Superior temporal gyrus (tissue), 1 donor: ENCODE measurements at regions not wholly inside any gene's neighbourhood (a gene's known extent, or its start where the extent isn't known, plus 50 kb on each side); places are given as distances from the start of the nearest gene placed in this dataset.
"Not testable (repeated sequence)": the region's sequence is repeated elsewhere in the genome, so short reads cannot be mapped to it uniquely, and the experiment has no call there.

Experiments used
- DNase-seq: peaks from one replicate; pipeline ENCODE4 v3.0.0-alpha.2; 2016; ENCODE audit errors: extremely low spot score

DNA sequence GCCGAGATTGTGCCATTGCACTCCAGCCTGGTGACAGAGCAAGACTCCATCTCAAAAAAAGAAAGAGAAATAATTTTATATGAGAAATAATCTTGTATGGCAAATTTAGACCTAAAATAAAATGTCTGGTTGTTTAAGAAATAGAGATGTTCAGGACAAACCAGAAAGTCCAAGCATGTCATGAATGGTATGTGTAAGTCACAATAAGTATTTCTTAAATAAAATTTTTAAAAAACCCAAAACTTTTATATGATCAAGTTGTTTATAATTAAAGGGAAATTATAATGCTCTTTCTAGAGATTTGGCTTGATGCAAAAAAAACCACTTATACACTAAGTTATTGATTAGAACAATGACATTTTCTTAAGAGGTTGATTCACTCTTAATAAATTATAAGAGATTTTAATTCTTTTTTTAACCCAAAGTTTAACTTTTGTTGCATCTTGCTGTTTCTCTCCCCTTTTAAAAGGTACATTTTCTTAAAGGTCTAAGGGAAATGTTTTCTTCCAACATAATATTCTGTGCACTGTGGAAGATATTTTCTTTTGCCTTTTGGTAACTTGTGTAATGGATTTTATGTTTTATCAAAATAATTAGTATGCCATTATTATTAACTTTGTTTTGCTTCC lies 105.7 kb downstream of the RTP4 start:
- no peak for DNase-seq

DNA sequence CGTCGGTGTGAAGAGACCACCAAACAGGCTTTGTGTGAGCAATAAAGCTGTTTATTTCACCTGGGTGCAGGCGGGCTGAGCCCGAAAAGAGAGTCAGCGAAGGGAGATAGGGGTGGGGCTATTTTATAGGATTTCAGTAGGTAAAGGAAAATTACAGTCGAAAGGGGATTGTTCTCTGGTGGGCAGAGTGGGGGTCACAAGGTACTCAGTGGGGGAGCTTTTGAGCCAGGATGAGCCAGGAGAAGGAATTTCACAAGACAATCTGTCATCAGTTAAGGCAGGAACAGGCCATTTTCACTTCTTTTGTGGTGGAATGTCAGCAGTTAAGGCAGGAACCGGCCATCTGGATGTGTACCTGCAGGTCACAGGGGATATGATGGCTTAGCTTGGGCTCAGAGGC lies 98.1 kb downstream of the RTP4 start:
- DNase-seq: not testable (repeated sequence)

DNA sequence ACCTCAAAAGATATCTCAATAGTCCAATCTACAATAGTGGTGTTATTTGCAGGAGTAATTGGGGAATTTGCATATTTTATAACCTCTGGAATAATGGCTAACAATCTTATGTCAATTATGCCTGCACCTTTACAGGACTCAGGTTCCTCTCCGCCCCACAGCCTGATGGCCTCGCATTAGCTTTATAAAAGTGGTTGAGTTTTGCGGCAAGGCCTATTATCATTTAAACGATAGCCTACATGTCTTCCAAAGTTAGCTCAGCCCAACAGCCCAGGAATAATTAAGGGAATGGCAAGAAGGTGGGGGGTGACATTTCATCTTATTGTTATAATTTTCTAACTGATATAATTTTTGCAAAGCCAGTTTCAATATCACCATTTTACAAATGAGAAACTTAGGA lies 97.3 kb downstream of the RTP4 start:
- no peak for DNase-seq

DNA sequence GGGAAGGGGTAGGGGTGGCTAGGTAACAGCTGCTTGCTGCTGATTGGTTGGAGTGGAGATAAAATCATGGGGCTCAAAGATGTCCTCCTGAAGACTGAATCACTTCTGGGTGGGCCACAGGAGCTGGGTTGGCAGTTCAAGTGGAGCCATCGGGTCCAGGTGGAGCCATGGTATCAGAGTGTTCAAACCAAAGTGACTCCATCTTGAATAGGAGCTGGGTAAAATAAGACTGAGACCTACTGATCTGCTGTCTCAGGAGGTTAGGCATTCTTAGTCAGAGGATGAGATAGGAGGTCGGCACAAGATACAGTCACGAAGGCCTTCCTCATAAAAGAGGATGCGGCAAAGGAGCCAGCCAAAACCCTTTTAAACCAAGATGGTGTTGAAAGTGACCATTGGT lies 96.5 kb downstream of the RTP4 start:
- no peak for DNase-seq

DNA sequence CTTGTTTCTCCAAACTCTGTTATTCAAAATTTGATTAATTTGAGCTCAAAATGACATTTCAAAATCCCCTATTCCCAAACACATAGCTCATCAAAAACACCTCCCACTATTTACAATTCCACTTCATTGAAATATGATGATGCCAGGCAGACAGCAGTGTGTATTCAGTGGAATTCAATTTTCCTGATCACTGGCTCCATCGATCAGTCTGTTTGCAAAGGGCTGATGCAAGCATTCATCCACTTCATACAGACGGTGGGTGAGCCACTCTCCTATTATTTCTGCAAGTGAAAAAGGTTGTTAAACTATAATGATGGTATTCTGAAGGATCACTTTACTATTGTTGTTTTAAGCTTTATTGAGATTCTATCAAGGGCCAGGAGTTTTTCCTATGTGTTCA lies 90.7 kb downstream of the RTP4 start:
- no peak for DNase-seq

DNA sequence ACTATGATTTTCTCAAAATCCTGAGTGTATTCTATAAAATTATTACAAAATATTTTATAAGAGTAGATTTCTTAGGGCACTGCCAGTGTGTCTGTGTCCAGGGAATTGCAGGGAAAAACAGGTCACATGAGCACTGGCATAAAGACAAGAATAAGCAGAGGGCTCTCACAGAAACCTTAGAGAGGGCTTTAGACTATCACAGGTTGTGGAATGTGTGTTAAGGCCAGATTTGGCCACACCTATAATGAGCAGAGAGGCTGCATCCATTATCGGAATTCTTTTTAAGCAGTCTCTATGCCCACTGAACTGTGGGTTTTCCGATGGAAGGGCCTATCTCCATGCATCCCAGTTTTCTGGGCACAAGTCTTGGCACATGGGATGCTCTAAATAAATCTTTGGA lies 90.2 kb downstream of the RTP4 start:
- DNase-seq: no peak

DNA sequence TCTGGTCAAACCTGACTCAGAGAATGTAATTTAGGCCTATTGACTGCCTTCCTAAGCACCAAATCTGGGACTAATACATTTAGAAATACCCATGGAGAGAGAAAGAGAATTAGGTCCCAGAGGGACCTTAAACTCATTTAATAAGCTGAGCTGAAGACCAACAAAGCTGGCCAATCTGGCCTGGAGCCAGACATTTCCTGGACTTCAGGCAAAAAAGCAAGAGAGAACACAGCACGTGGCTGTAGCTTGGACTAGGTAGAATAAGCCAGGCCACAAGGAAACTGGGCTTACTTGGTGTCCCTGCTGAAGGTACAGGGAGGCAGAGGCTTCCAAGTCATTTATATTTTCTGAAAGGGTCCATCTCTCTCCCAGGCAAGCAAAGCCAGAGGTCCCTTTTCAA lies 88.1 kb downstream of the RTP4 start:
- peak; percentile 35 for DNase-seq

DNA sequence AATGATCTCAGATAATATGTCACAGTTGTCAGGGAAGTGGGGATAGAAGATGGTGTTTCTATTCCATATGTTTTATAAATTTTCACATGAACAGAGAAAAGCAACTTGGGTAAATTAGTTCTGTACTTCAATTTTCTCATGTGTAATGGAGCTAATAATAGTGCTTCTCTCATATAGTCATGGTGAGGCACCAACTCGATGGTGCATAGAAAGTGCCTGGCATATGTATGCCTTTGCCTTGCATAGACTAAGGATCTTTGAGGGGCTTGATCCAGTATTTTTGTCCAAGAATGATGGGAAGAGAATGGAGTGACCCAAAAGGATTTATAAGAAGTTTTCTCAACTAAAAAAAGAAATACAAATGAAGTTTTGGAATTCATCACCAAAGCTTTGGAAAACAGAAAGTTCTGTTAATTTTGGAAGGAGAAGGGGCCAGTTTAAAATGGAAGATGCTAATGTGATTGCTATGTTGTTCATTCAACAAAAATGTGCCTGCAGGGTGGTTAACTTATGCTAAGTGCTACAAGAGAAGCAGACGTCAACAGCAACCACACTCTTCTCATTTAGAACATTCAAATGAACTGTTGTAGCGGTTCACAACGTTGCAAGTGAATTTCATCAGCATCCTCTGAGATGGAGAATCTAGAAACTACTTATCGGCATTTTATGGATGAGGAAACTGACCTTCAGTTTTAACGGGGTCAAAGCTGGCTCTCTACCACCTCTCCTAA lies 86.1 kb downstream of the RTP4 start:
- no peak for DNase-seq

DNA sequence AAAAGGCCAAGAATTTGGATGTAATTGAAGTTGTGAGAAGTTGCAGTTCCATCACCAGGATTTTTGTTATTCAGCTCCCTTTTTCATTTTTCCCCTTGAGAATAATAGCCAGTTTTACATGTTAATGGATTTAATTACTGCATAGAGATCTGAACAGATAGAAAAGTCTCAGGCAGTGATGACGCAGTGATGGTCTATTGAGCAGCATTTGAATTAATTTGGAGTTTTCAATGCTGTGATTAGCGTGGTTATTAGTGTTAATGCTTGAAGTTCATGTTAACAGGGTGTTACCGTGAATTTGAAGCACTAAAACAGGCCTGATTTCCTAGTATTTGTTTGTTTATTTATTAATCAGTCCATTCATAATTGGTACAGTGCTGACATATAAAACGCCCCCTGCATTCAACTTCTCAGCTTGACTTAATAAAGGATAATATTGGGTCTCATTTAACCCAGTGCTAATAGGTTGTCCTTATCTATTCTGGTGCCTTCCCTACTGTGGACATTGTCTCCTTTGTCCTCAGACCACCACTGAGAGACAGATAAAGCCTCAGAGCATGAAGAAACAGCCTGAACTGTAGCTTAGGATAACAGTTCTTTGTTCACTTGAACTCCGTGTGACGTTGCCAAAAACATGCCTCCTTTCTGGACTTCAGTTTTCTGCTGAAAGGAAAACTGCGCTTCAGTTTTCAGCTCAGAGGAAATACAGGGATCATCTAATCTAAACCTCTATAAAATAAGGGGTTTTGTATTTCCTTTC lies 82.4 kb downstream of the RTP4 start:
- peak; percentile 54 for DNase-seq

DNA sequence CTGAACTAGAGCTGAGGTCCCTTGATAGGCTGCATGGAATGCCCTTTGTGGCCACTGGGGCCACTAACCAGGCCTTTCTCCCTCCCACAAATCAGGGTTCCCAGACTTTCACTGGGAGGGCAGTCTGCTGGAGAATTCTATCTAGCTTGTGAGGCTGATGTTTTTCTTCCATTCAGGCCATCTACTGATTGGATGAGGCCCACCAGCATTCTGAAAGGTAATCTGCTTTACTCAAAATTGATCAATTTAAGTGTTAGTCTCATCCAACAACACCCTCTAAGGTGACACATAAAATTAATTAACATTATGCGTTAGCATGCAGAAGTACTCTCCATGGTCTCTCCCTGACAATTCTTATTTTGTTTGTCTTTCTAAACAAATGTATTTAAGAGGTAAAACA lies 80.5 kb downstream of the RTP4 start:
- DNase-seq: no peak

DNA sequence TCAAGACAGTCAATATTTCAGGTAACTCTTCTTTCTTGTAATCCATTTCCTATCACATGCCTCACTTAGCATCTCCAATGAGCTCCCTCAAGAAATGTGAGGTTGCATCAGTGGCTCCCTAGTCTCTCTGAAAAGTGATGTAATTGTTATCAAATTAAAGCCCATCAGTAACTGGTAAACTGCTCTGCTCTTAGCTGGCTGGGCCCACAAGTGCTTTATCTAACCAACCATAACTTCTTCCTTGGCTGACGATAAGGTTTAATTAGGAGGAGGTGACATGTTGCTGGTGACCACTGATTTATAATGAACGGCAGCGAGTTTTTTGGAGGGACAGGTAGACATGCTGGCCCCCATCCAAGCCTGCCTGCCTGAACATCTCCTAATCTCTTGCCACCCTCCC lies 79.6 kb downstream of the RTP4 start:
- no peak for DNase-seq

DNA sequence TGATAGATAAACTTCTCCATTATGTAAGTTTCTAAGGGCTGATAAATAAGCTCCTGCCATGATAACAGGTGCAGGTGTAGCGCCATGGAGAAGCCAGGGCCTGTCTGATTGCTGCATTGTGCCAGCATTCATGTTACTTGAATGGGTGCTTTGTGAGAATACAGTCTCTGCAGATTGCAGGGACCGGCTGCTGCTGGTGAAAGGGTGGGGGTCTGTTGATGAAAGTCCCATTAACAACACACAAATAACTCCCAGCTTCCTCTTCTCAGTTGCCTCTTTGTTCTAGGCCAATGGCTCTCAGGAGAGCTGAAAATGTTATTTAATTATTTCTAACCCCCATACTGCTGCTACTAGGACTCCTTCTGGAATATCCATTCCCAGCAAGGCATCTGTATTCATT lies 77.2 kb downstream of the RTP4 start:
- DNase-seq: peak; percentile 53

DNA sequence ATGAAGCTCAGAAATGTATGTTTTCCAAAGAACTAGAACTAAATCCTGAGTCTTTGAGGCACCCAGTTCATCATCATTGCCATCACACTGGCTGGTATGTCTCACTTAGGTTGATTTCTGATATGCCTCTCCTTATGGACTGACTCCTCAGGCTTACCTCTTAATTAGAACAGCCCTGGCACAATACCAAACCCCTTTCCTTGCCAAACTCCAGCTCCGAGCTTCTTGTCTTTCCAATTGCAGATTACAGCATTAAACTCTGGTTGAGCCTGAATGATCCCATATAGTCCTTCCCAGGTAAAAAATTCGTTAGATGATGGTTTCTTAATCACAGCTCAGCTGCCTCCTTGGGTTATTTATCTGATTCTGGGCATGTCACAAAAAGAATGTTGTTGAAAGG lies 66.3 kb downstream of the RTP4 start:
- DNase-seq: no peak

DNA sequence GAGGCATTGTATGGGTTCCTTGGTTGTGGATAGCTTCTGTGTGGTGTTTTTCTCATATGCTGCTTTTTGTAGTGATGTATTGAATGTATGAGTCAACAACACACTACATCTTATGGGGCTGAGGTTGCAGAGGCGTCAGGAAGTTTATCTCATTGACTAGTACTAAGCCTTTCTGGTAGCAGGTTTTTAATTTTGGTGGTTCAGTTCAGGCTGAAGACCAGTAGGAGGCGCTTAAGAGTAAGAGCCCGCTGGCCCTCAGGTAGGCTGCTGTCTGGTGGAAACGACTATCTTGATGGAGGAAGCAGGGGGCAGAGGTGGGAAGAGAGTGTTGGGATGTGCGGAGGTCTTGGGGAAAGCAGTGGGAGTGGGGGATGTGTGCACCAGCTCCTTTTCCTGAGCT lies 62.4 kb downstream of the RTP4 start:
- no peak for DNase-seq
